HG02571 (cell line): ENCODE measurements at regions not wholly inside any gene's neighbourhood (a gene's known extent, or its start where the extent isn't known, plus 50 kb on each side); places are given as distances from the start of the nearest gene placed in this dataset.

ENCODE experiments used
- ATAC-seq: cut with Tn5 transposase; IDR thresholded peaks from one replicate; pipeline ENCODE4 v1.9.1; 2021; ENCODE audit warnings: mild to moderate bottlenecking, moderate library complexity; ENCODE audit not compliant: unreplicated experiment

DNA sequence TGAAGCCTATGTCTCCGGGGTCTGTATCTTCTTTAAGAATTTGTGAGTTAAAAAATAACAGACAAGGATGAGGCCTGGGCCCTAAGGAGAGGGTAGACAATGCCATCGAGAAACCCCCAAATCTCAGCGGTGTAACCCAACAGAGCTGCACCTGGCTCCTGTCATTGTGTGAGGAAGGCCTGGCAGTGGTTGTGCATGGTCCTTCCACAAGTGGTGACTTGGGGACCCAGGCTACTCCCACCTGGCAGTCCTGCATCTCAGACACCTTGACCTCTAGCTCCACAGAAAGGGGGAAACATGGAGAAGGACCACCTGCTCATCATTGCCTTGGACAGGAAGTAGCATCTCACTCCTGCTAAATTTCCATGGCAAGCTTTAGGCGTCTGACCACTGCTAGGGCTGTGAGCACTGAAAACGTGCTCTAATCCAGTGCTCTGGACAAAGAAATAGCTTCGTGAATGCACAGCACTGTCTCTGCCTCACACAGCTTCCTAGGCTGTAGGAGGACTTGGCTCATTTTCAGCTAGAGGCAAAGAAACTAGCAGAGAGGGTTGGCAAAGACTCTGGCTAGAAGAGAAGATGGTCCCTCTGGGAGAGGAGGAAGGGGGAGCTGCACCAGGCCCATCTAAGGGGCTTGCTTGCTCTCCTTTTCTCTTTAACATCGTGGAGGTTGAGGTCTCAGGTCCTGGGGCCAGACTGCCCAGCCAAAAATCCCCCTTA is 273.9 kb upstream of the ZMIZ1 start:
- ATAC-seq = no peak

GRCh38 chr10:78798976-78799730 is 269.6 kb upstream of the ZMIZ1 start:
- no peak for ATAC-seq

DNA sequence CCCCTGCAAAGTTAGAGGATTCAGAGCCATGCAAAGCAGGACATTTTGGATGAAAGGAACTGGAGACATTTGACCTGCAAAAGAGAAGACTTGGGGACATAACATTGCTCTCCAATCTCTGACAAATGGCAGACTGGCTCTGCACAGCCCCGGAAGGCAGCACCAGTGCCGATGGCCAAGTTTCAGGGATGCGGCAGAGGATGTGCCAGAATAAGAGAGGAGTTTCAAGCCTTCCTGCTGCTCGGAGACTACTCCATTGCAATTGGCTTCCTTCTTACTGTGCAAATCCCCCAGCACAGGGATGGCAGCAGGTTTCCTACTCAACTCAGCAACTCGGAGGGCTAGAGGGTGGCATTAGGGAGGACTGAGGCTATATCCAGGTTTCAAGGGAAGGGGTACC is 268.8 kb upstream of the ZMIZ1 start:
- ATAC-seq = no peak

GRCh38 chr10:78800535-78801320 is 268.0 kb upstream of the ZMIZ1 start:
- ATAC-seq = no peak

DNA sequence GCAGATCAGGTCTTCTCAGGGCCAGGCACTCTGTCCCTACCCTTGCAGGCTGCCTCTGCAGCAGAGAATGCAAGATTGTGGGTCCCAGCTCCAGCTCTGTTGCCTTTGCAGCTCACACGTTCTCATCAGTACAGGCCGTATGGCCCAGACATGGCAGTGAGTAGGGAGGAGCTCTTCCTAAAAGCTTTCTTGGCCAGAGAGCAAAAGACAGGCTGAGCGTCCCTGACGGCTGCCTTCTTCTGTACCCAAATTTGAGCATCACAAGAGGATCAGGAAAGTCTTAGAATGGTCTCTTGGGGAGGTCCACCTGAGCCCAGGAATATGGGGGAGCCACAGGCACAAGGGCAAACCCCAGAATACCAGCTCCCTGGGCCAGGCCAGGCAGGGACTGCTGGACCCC is 266.3 kb upstream of the ZMIZ1 start:
- ATAC-seq = no peak

GRCh38 chr10:78802866-78803265 is 265.9 kb upstream of the ZMIZ1 start:
- ATAC-seq = no peak

- ATAC-seq = no peak
Measured at GRCh38 chr10:78803710-78804109, 265.1 kb upstream of the ZMIZ1 start.

GRCh38 chr10:78804411-78805032 is 264.2 kb upstream of the ZMIZ1 start:
- ATAC-seq = no peak

DNA sequence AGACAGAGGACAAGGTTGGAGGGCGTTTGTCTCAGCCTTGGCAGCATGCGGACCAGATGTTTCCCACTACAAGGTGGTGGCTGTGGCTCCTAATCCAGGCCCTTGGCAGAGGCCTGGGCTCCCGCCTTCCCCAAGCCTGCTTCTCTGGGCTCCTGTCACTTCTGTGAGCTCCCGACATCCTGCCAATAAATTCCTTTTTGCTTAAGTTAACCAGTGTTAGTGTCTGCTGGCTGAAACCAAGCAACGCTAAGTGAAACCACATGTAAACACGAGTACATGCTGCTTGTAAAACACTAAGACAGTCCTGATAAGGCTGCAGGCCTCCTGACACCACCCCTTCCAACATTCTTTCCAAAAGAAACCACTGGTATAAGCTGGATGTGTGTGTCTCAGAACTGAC is 263.6 kb upstream of the ZMIZ1 start:
- no peak for ATAC-seq

GRCh38 chr10:78806681-78807221 is 262.0 kb upstream of the ZMIZ1 start:
- ATAC-seq = no peak

- no peak for ATAC-seq
Measured at GRCh38 chr10:78807504-78808203, 261.1 kb upstream of the ZMIZ1 start.

- ATAC-seq = no peak
Measured at GRCh38 chr10:78808286-78808685, 260.5 kb upstream of the ZMIZ1 start.

DNA sequence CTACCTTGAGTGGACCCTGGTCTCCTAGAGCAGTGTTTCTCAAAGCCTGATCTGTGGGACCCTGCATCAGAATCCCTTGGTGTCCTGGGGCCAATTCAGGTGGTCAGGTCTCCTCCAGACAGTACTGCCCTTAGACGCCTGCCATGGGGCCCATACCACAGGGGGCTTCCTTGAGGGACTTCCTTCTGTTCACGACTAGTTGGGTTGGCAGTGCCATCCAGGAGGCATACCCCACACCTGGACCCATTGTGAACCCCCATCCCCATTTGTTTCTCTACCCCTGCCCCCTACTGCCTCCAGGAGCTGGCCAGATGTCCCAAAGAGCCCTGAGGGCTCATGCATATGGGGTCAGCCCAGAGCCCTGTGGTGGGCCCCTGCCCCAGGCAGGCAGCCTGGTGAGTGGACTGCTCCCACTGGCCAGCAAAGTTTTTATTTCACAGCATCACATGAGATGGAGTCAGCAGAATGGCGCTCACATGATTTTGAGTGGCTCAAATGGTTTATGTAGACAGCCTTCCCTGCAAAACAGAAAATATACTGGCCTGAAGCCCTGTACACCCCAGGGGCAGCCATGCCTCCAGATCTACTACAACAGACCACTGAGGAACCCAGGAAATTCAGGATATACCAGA is 259.9 kb upstream of the ZMIZ1 start:
- no peak for ATAC-seq

- no peak for ATAC-seq
Measured at GRCh38 chr10:78811174-78811573, 257.6 kb upstream of the ZMIZ1 start.

- no peak for ATAC-seq
Measured at GRCh38 chr10:78812571-78813318, 256.0 kb upstream of the ZMIZ1 start.

- ATAC-seq = no peak
Measured at GRCh38 chr10:78813526-78813925, 255.2 kb upstream of the ZMIZ1 start.

GRCh38 chr10:78813998-78814399 is 254.8 kb upstream of the ZMIZ1 start:
- ATAC-seq = no peak

DNA sequence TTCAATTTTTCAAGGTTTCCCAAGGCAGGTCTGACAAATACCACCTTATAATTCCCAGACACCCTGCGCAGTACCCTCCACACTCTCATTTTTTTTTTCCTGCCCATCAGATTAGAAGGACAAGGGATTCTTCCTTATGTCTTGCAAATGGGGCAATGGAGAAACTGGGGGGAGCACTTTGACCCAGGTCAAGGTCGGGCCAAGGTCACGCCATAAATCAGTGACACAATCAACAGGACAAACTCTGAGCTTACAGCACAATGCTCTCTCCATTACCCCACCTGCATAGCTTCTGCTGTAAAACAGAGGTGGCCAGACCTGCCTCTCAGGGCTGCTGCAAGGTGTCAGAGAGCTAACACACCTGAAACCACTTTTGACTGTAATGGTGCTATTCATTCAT is 254.4 kb upstream of the ZMIZ1 start:
- ATAC-seq = no peak

DNA sequence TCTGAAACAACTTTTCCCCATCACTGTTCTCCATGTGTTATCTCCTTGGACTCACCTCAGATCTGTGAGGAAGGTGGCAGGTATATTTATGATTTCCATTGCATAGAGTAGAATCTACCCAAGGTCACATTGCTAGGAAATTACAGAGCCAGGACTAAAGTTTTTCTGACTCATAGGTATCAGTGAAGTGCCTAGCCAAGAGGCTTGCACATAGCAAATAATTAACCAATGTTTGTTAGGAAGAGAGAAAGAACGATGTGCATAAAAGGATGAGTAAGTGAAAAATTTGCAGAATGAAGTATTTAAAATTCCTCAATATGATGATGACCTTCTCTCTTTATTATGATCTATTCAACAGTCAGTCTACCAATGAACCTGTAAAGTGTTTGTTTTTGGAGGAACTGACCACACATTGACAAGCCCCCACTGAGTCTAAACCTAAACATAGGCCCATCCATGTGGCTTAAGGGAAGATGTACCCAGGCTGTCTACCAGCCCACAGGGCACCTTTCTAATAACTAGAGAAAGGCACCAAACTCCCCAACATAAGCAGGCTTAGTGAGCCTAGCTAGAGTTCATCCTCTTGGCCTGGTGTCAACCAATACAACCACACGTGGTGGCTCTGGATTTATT is 252.9 kb upstream of the ZMIZ1 start:
- ATAC-seq = no peak
